ENCODE measurements at regions not wholly inside any gene's neighbourhood (a gene's known extent, or its start where the extent isn't known, plus 50 kb on each side); places are given as distances from the start of the nearest gene placed in this dataset.

DNA sequence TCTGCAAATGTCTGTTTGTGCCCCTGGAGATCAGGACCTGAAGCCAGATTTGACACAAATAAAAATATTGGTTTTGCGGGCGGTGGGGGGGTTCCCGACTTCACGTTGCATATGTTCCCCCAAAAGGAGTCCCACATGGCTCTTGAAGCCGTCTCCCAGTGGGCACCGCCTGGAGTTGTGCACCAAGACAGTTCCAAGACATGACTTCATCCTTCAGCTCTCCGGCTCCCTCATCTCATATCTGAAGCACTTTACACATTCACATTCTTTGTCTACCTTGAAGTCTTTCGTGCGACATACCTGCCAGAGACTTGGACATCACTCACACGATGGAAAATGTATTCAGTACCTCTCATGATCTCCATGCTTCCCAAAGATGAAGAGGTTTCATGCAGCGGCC lies 362.8 kb upstream of the FOXK1 start:
- no peak overlapping the region for H3K4me3 ChIP-seq (ENCODE audit: low read length)
- TF ChIP-seq, protein P1, sequence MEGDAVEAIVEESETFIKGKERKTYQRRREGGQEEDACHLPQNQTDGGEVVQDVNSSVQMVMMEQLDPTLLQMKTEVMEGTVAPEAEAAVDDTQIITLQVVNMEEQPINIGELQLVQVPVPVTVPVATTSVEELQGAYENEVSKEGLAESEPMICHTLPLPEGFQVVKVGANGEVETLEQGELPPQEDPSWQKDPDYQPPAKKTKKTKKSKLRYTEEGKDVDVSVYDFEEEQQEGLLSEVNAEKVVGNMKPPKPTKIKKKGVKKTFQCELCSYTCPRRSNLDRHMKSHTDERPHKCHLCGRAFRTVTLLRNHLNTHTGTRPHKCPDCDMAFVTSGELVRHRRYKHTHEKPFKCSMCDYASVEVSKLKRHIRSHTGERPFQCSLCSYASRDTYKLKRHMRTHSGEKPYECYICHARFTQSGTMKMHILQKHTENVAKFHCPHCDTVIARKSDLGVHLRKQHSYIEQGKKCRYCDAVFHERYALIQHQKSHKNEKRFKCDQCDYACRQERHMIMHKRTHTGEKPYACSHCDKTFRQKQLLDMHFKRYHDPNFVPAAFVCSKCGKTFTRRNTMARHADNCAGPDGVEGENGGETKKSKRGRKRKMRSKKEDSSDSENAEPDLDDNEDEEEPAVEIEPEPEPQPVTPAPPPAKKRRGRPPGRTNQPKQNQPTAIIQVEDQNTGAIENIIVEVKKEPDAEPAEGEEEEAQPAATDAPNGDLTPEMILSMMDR (conservative IDR thresholded peaks at IDR 0.05; ENCODE audit: low read length): no peak
- no peak for DNase-seq (ENCODE audit: low read depth)

DNA sequence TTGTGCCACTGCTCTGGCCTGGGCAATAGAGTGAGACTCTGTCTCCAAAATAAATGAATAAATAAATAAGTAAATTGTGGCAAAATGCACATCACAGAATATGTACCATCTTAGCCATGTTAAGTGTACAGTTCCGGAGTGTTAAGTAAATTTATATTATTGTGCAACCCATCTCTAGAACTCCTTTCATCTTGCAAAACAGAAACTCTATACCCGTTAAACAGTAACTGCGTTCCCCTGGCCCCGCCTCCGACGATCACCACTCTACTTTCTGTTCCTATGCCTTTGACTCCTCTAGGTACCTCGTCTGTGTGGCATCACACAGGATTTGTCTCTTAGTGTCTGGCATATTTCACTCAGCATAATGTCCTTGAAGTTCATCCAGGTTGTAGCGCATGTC lies 356.4 kb upstream of the FOXK1 start:
- H3K4me3 ChIP-seq (ENCODE audit: low read length): no peak overlapping the region
- TF ChIP-seq, protein P1 (conservative IDR thresholded peaks at IDR 0.05; ENCODE audit: low read length): no peak
- no peak for DNase-seq (ENCODE audit: low read depth)

DNA sequence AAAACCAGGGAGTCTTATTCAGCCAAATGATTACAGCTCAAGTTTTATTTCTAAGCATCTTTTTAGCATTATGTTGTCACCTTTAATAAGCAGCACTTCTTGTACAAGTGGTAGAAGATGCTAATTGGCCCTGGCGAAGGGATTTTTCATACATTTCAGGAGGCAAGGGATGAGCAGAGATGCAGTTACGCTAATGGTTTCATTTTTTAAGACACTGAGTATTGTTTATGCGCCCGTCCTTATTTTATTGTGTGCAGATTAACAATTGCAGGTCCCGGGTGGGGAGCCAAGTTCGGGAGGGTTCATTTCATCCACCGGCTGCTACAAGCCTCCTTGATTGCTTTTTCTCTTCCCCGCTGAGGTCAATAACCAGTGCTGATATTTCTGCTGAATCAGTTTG lies 350.4 kb upstream of the FOXK1 start:
- no peak for DNase-seq (ENCODE audit: low read depth)
- no peak overlapping the region for H3K4me3 ChIP-seq (ENCODE audit: low read length)
- TF ChIP-seq, protein P1 (conservative IDR thresholded peaks at IDR 0.05; ENCODE audit: low read length): no peak

DNA sequence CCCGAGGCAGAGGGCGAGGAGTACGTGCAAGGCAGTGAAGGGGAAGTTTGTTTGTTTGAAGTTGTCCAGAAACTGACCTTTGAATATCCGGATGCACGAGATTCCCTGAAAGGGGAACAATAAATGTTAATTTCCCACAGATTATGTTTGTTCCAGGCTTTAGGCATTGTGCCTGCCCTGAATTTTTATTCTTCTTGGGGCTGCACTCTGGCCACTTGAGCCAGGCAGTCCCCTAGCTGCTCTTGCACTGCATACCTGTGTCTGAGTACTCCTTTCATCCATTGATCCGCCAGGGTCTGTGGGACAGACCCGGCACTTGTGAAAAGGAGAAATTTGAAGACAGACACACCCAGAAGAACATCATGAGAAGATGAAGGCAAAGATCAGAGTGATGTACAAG lies 343.5 kb upstream of the FOXK1 start:
- no peak overlapping the region for H3K4me3 ChIP-seq (ENCODE audit: low read length)
- DNase-seq (ENCODE audit: low read depth): no peak
- TF ChIP-seq, protein P1 (conservative IDR thresholded peaks at IDR 0.05; ENCODE audit: low read length): no peak

DNA sequence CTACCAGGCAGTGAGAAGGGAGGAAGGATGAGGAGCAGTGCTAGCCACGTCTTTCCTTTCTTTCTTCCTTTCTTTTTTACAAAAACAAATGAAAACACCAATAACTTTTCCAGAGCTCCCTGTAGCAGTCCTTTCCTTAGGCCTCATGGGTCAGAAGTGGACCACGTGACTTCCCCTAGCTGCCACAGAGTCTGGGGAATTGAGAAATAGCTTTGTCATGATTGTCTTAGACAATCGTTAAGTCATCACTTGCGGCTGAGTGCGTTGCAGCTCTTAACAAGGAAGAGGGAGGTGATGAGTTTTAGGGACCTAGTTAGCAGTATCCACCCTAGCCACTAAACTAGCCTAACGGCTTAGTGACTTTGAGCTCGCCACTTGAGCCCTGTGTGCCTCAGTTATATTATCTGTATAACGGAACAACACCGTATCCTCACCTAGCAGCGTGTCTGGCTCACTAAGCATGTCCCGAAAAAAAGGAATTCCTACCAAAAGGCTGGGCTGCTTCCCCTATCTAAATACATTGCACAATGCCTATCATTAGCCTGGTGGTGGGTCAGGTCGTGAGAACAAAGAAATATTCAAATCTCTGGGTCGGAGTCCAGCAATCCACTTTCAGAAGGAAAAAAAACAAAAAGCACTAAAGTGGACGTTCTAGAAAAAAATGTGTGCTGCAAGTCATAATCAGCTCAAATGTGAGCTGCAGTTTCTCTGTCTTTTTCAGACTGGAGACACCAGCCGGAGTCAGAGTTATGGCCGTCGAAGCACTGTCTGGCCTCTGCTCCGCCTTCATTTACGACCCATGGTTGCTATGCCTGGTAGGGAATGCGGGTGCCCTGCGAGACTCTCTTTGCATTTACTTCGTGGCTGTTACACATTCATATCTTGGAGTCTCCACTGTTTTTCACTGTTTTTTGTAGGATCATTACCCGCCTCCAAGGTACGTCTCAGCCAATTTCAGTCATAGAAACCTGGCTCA lies 338.5 kb upstream of the FOXK1 start:
- no peak overlapping the region for H3K4me3 ChIP-seq (ENCODE audit: low read length)
- no peak for DNase-seq (ENCODE audit: low read depth)
- TF ChIP-seq, protein P1 (conservative IDR thresholded peaks at IDR 0.05; ENCODE audit: low read length): no peak

DNA sequence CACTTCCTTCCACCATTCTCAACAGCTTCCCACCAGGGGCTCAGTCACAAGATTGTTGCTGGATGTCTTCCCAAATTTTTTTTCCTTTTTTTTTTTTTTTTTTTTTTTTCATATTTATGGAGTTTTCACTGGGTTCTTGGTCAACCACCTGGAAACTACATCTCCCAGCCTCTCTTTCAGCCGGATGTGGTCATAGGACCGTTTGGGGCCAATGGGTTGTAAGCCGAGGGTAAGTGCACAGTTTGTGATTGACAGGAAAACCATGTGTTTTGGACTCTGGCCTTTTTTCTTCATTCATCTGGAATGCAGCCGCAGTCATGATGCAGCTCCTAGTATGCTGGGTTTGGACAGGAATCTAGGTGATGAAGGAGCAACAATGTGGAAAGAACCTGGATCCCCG lies 337.1 kb upstream of the FOXK1 start:
- TF ChIP-seq, protein P1 (conservative IDR thresholded peaks at IDR 0.05; ENCODE audit: low read length): no peak
- H3K4me3 ChIP-seq (ENCODE audit: low read length): no peak overlapping the region
- no peak for DNase-seq (ENCODE audit: low read depth)

DNA sequence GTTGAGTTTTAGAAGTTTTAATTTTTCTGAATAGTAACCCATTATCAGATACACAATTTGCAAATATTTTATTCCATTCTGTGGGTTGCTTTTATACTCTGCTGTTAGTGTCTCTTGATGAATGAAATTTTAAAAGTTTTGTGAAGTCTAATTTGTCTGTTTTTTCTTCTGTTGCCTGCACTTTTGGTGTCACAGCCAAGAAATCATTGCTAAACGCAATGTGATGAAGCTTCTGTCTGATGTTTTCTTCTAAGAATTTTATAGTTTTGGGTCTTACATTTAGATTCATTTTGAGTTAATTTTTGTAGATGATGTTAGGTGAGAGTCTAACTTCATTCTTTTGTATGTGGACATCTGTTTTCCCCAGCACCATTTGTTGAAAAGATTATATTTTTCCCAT lies 330.0 kb upstream of the FOXK1 start:
- no peak for DNase-seq (ENCODE audit: low read depth)
- TF ChIP-seq, protein P1 (conservative IDR thresholded peaks at IDR 0.05; ENCODE audit: low read length): no peak
- no peak overlapping the region for H3K4me3 ChIP-seq (ENCODE audit: low read length)
